ENCODE measurements at regions not wholly inside any gene's neighbourhood (a gene's known extent, or its start where the extent isn't known, plus 50 kb on each side); places are given as distances from the start of the nearest gene placed in this dataset.
"Not testable (repeated sequence)": the region's sequence is repeated elsewhere in the genome, so short reads cannot be mapped to it uniquely, and the experiment has no call there.

DNA sequence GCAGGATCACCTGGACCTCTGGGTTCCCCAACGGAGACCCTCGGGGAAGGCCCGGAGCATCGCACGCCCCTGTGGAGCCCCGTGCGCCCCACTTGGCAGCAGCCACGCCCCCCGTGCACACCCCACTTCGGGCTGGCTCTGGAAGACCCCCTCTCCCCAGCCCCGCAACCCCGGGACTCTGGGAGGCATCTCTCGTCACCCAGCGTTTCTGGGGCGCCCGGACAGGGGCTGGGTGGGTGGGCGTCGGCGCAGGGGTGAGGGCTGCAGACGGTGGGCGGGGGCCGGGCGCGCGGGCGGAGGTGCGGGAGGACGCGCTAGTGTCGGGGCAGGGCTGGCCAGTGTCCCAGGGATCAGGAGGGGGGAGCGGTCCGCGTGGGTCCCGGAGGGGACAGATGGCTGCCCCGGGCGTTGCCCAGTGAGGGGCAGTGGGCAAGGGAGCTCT, 2897.3 kb downstream of the RPIA start:
- FAIRE-seq; DNase-seq (ENCODE audit: insufficient read length, low spot score): not testable (repeated sequence)

DNA sequence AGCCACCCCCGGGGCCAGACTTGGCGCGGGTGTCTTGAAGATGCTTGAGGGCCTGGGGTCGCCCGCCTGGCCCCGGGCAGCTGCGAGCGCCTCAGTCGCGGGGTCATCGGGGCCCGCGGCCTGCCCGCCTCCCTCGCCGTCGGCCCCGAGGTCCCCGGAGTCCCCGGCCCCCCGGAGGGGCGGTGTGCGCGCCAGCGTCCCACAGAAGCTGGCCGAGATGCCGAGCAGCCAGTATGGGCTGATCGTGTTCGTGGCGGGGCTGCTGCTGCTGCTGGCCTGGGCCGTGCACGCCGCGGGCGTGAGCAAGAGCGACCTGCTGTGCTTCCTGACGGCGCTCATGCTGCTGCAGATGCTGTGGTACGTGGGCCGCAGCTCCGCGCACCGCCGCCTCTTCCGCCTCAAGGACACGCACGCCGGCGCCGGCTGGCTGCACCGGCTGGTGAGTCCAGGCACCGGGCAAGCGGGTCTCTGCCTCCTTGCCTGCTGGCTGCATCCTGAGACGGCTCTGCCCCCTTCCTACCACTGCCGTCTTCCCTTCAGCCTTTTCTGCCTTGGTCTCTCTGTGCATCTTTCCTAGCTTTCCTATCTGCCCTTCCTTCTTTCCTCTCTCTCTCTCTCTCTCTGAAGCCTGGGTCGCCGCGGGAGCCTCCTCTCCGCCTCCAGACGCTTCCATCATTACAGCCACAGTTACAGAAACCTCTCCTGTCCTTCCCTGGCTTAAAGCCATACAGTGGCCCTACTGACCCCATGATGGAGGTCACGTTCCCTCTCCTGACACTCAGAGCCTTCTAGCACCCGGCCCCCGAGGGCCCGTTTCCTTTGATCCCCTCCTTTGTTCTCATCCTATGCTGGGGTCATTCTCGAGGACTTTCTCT, 2898.2 kb downstream of the RPIA start:
- DNase-seq (ENCODE audit: insufficient read length, low spot score); FAIRE-seq: not testable (repeated sequence)

DNA sequence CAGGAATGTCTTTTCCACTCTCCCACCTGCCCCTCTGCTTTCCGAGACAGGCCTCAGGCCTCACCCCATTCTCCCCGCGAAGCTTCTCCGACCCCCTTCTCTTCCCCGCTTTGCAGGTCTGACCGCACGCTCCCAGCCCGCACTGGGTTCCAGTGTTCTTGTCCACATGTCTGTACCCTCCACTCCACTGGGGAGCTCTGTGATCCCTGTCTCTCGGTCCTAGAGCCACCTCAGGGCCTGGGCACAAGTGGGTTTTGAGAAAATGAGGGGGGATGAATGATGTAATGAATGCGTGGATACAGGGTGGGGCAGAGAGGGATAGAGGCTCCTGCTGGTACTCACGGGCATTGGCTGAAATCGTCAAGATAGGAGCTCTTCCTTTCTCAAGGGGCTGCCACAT, 2898.9 kb downstream of the RPIA start:
- FAIRE-seq = not testable (repeated sequence)

DNA sequence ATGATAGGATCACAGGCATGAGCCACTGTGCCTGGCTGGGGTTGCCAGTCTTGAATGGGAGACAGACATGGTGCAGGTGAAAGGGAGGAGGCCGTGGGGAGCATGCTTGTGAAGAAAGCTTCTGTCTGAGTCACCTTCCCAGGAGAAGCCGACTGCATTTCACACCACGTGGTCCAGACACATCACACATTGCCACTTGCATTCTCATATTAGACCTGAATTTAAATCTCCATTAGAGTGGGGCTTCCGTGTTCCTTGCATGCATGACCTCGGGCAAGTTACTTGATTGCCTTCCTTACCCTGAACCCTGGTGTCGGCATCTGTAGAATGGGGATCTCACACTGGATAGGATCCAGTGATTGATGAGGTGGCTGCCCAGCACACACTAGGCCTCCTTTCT, 2899.6 kb downstream of the RPIA start:
- not testable (repeated sequence) for DNase-seq (ENCODE audit: insufficient read length, low spot score); FAIRE-seq

More for the DNA sequence above, 2898.9 kb downstream of the RPIA start:
- not testable (repeated sequence) for DNase-seq (ENCODE audit: insufficient read length, low spot score)

DNA sequence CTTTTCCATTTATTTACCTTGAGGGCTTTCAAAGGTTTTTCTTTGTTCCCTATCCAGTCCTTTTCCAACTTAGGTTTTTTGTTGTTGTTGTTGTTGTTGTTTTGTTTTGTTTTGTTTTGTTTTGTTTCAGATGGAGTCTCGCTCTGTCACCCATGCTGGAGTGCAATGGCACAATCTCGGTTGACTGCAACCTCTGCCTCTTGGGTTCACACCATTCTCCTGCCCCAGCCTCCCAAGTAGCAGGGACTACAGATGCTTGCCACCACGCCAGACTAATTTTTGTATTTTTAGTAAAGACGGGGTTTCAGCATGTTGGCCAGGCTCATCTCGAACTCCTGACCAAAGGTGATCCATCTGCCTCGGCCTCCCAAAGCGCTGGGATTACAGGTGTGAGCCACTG, 2906.0 kb downstream of the RPIA start:
- DNase-seq (ENCODE audit: insufficient read length, low spot score); FAIRE-seq: not testable (repeated sequence)

DNA sequence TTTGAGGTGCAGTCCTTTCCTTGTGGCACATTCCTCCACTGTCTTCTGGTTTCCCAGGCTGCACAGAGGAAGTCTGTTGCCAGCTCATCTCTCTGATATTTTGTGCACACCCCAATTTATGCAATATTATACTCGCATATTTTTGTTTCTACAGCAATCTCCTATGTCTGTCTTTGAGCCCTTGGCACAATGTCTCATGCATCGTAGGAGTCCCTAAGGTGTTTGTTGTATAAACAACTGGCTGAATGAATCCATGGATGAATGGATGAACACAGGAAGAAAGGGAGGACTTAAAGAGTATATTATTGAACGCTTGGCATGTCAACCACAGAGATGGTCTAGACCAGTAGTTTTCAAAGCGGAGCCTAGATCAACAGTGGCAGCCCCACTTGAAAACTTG, 2907.0 kb downstream of the RPIA start:
- not testable (repeated sequence) for FAIRE-seq; DNase-seq (ENCODE audit: insufficient read length, low spot score)

DNA sequence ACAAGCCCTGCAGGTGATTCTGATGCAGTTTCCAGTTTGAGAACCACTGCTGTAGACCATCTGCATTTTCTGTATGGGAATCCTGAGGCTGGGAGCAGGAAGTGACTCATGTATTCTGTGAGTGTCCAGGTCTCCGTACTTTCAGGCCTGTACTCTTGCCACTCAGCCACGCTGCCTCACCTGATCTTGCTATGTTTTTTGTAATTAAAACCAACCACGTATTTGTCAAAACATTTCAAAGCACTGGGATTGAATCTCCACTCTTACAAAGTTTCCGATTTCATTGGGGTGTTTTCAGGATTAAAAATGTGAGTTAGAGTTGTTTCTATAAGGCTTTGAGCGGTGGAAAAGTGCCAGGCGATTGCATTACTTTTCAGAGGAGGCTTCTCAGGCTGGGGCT, 2907.5 kb downstream of the RPIA start:
- not testable (repeated sequence) for FAIRE-seq; DNase-seq (ENCODE audit: insufficient read length, low spot score)

DNA sequence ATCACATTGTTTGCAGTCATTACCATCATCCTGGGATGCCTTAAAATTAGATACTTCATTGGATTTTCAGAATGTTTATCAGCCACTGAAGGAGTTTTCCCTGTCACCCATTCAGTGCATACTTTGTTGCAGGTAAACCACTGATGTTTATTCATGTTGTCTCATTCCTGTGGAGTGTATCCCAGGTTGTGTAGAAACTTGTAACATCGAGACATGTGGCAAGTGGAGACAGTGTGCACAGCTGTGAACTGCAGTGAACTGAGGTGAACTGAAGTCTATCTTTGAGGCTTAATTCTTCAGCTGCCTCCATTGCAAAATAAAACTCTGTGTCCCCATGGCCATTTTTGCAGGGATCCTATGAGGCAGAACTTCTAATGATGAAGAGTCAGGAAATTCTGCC, 2911.4 kb downstream of the RPIA start:
- not testable (repeated sequence) for DNase-seq (ENCODE audit: insufficient read length, low spot score); FAIRE-seq

DNA sequence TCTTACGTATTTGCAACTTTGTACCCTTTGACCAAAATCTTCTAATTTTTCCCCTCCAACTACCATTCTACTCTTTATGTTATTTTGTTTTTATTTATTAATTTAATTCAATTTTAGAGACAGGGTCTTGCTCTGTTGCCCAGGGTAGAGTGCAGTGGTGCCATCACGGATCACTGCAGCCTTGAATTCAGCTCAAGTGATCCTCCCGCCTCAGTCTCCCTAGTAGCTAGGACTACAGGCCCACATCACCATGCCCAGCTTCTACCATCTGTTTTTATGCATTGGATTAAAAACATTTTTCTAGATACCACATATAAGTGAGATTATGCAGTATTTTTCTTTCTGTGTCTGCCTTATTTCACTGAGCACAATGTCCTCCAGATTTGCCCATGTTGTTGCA, 2912.5 kb downstream of the RPIA start:
- not testable (repeated sequence) for FAIRE-seq; DNase-seq (ENCODE audit: insufficient read length, low spot score)

DNA sequence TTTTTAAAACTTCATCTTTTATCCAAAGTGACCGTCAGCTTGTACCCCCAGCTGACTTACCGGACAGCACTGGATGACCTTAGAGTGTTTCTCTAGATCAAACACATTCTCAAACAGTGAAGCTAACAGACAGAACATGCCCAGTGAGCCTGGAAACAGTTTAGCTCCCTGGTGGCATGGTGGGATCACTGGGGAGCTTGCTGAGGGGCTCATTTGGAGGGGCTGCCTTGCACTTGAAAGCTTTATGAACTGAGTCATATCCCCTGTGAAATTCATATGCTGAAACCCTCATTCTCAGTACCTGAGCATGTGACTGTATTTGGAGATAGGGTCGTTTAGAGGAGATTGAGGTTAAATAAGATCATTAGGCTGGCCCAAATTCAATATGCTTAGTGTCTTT, 2913.2 kb downstream of the RPIA start:
- not testable (repeated sequence) for FAIRE-seq; DNase-seq (ENCODE audit: insufficient read length, low spot score)

DNA sequence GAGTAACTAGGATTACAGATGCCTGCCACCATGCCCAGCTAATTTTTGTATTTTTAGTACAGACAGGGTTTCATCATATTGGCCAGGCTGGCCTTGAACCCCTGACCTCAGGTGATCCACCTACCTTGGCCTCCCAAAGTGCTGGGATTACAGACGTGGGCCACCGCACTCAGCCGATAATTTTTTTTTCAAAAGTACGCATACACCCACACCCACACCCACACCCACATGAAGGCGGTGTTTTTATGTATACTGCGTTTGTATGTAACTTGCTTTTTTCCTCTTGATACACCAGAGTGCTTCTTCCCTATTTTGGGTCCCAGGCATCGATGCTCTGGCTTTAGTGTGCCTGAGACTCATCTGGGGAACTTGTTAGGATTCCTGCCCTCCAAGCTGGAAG, 2932.3 kb downstream of the RPIA start:
- FAIRE-seq; DNase-seq (ENCODE audit: insufficient read length, low spot score): not testable (repeated sequence)

DNA sequence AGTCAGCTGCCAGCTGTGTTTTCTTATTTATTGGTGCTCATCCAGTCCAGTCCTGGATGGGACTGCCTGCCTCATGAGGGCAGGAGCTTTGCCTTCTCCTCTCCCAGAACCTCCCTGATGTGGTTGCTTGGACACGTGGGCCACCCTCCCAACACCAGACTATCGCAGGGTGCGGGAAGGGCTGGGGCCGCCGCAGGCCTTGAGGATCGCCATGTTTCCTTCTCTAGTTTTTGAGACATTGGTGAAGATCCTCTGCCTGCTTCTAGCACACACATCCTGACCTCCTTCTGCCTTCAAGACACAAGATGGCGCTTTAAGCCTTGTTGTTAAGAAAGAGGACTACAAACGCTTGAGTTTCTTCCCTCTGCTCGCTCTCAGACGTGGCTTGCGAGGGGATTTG, 2937.0 kb downstream of the RPIA start:
- DNase-seq (ENCODE audit: insufficient read length, low spot score); FAIRE-seq: not testable (repeated sequence)

DNA sequence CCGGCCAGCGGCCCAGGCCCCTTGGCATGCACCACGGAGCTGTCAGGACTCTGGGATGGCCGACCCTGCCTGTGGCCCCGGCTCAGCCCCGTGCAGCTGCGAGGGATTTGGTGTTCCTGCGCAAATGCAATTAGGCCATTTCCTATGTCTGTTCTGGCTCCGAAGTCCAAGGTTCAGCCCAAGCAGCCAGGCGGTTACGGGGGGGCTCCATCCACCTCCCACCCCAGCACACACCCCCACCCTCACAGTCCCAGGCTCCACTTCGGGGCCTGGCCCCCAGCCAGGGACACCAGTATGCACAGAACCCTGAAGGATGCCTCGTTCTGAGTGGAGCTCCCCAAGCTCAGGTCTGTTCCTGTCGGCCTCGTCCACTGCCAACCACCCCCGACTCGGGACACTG, 2965.7 kb downstream of the RPIA start:
- DNase-seq (ENCODE audit: insufficient read length, low spot score); FAIRE-seq: not testable (repeated sequence)

DNA sequence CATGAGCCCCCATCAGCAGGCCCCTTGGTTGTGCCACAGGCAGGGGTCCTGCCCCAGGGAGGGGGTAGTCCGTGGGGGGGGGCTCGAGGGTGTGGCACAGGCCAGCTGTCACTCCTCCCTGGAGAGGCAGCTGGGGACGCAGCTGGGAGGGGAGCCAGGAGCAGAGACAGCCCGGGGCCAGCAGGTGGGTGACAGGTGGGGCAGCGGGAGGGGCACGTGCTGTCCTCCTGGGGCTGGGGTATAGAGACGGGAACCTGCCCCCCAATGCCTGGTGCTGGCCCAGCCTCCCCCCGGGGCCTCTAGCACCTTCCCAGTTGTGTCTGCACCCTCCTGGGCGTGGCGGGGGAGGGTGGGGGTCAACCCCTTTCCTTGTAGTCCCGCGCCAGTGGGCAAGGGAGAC, 2966.9 kb downstream of the RPIA start:
- not testable (repeated sequence) for FAIRE-seq; DNase-seq (ENCODE audit: insufficient read length, low spot score)

DNA sequence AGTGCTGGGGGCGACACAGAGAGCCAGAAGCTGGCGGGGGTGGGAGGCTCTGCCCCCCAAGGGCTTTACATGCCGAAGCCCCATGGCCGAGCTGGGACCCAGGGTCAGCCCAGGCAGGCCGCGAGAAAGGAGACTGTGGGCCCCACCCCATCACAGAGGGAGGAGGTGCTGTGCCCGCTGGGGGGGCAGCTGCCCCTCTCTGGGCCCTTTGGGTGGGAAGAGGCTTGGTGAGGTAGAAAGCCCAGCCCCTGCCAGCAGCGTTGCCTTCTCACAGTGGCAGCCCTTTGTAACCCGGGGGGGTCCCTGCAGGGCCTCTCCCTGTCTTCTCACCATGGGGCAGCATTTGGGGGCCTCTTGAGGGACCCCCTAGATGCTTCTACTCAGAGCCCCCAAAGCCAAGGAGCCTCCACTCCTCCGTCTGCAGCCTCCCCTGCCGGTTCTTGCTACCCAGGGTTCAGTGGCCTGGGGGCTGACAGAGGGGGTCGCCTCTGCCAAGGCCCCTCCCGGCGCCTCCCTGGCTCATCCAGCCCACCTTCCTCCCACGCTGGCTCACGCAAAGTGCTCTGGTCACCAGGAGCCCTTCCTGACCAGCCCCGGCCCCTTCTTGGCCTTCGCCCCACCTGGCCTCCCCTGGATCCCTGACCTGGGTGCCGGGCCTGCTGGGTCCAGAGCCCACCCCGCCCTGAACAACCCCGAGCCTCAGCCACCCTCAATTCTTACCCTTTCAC, 2967.9 kb downstream of the RPIA start:
- not testable (repeated sequence) for DNase-seq (ENCODE audit: insufficient read length, low spot score); FAIRE-seq

DNA sequence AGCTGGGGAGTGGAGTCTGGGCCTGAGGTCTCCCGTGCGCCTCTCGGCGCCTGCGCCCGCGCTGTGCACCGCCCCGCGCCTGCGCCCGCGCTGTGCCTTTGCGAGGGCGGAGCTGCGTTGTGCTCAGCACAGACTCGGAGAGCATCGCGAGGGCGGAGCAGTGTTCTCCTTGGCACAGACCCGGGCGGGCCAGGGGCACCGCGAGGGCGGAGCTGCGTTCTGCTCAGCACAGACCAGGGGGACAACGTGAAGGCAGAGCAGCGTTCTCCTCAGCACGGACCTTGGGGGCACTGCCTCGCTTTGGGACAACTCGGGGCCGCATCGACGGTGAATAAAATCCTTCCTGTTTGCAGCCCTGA, 2968.4 kb downstream of the RPIA start:
- DNase-seq (ENCODE audit: insufficient read length, low spot score) = not testable (repeated sequence)

DNA sequence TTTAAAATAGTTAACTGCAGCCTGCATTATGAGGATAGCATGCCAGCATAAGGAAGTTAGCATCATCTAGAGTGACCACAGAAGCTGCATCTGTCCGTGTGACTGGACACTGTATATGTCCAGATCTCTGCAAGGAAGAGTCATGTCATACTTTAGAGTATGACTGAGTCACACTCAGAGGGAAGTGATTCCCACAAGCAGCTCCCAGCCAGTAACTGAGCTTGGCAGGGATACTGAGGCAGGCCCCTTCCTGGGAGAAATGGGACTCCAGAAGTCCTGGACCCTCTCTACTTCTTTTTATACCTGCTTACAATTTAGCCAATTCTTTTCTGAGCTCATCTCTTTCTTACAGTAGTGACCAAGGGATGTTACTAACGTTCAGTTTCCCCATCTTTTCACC, 2975.9 kb downstream of the RPIA start:
- DNase-seq (ENCODE audit: insufficient read length, low spot score); FAIRE-seq: not testable (repeated sequence)

More for the DNA sequence above, 2968.4 kb downstream of the RPIA start:
- FAIRE-seq = not testable (repeated sequence)

DNA sequence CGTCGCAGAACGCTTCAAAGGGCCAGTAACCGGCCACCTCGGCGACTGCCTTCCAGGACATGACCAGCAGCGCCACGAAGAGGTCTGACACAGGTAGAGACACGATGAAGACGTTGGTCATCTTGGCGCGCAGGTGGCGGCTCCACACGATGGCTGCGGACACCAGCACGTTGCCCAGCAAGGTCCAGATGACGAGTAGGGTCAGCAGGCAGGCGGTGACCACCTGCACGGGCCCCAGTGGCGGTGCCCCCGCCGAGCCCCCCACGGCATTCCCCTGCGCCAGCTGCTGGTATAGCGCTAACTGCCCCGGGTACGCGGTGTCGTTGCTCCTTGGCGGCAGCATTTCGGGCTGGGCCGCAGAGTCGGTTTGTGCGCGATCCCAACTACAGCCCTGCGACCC, 2994.1 kb downstream of the RPIA start:
- DNase-seq (ENCODE audit: insufficient read length, low spot score); FAIRE-seq: not testable (repeated sequence)

DNA sequence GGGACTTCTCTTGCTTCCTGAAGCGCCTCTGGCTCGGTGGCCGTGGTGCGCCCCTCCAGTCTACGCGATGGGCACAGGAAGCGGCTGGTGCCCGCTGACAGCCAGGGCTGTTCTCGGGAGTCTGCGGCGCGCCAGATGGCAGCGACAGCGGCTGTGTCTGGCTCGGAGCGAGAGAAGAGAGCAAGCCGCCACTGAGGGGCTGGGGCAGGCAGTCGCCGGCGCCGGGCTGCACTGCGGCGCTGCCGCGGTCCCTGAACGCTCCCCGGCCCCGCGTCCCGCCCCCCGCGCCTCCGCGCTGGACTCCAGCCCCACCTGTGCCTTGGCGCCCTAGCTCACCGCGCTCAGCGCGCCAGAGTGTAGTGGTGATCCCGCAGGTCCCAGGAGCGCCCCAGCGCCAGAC, 2994.6 kb downstream of the RPIA start:
- not testable (repeated sequence) for FAIRE-seq; DNase-seq (ENCODE audit: insufficient read length, low spot score)

Measured in D721Med (cell line).